Mesothelial cell of epicardium (in vitro differentiated cells): ENCODE measurements at regions not wholly inside any gene's neighbourhood (a gene's known extent, or its start where the extent isn't known, plus 50 kb on each side); places are given as distances from the start of the nearest gene placed in this dataset.

ENCODE experiments used
- DNase-seq, 2 experiments: peaks; one replicate each; pipeline ENCODE4 v3.0.0; 2021; ENCODE audit warnings: low spot score in 2 of 2; ENCODE audit not compliant: unreplicated experiment in 2 of 2
- H3K27ac Mint-ChIP-seq: 2 replicates; pipeline ENCODE4 v1.8.0; 2021; ENCODE audit warnings: mixed read lengths
- H3K27me3 Mint-ChIP-seq: 2 replicates; pipeline ENCODE4 v1.8.0; 2021; ENCODE audit warnings: low read depth, mixed read lengths
- H3K36me3 Mint-ChIP-seq: 2 replicates; pipeline ENCODE4 v1.8.0; 2021; ENCODE audit warnings: mixed read lengths
- H3K4me1 Mint-ChIP-seq: 2 replicates; pipeline ENCODE4 v1.8.0; 2021; ENCODE audit warnings: mixed read lengths
- H3K4me3 Mint-ChIP-seq: 2 replicates; pipeline ENCODE4 v1.8.0; 2021; ENCODE audit warnings: mild to moderate bottlenecking, moderate library complexity, mixed read lengths
- H3K9me3 Mint-ChIP-seq: 2 replicates; pipeline ENCODE4 v1.8.0; 2021; ENCODE audit warnings: mixed read lengths
- TF ChIP-seq, protein P1 (sequence below): fragments of 200-600 bp; sonication (generic); IDR thresholded peaks from one replicate; pipeline ENCODE4 v1.5.0; 2021; ENCODE audit warnings: antibody characterized with exemption; ENCODE audit not compliant: unreplicated experiment

DNA sequence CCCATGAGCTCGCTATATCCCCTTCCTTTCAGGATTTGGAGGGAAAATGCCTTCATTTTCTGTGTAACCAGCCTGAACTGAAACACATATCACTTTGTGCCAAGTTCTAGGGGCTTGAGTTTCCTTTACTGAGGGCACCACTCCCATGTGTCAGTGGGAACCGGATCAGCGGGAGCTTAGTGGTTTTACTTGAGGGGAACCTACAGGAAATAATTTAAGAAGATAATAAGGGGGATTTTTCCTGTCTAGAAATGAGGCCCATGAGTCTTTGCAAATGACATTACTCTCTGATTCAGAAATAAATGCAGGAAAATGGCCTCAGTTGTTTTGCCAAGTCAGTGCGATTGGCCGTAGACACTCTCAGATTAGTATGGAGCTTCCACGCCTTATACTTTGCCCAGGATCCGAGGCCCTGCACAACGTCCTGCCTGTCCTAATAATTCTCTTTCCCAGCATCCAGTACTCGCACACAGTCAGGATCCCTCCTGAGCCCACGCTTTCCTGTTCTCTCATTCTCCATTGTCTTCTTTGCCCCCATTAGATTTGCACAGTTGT lies 86.4 kb upstream of the LYZL1 start:
- Mint-ChIP-seq H3K4me3 (no peak overlapping the region), H3K4me1 (peaks cover 71% of the 10 kb centered on the region), H3K36me3 (no peaks in the 10 kb centered on the region), H3K9me3 (no peaks in the 10 kb centered on the region), H3K27me3 (no peaks in the 10 kb centered on the region), H3K27ac (peak overlapping the region; percentile 96)
- TF ChIP-seq, protein P1, sequence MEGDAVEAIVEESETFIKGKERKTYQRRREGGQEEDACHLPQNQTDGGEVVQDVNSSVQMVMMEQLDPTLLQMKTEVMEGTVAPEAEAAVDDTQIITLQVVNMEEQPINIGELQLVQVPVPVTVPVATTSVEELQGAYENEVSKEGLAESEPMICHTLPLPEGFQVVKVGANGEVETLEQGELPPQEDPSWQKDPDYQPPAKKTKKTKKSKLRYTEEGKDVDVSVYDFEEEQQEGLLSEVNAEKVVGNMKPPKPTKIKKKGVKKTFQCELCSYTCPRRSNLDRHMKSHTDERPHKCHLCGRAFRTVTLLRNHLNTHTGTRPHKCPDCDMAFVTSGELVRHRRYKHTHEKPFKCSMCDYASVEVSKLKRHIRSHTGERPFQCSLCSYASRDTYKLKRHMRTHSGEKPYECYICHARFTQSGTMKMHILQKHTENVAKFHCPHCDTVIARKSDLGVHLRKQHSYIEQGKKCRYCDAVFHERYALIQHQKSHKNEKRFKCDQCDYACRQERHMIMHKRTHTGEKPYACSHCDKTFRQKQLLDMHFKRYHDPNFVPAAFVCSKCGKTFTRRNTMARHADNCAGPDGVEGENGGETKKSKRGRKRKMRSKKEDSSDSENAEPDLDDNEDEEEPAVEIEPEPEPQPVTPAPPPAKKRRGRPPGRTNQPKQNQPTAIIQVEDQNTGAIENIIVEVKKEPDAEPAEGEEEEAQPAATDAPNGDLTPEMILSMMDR, result no peak
- DNase-seq, result no peak

DNA sequence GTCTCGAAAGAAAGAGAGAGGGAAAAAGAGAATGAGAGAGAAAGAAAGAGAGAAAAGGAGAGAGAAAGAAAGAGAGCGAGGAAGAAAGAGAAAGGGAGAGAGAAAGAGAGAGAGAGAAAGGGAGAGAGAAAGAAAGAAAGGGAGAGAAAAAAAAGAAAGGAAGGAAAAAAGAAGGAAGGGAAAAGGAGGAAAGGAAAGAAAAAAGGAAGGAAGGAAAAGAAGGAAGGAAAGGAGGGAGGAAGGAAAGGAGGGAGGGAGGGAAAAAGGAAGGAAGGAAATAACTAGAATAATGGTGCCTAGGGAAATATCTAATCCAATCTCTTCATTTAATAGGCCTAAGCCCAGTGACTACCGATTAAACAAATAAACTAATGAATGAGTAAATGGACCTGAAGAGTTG lies 85.4 kb upstream of the LYZL1 start:
- no peaks in the 10 kb centered on the region for H3K36me3 Mint-ChIP-seq
- peaks cover 81% of the 10 kb centered on the region for H3K4me1 Mint-ChIP-seq
- peak overlapping the region; percentile 96 for H3K27ac Mint-ChIP-seq
- peaks cover 6% of the 10 kb centered on the region for H3K9me3 Mint-ChIP-seq
- DNase-seq, result no peak
- H3K27me3 Mint-ChIP-seq, result no peaks in the 10 kb centered on the region
- TF ChIP-seq, protein P1, result no peak
- no peak overlapping the region for H3K4me3 Mint-ChIP-seq

DNA sequence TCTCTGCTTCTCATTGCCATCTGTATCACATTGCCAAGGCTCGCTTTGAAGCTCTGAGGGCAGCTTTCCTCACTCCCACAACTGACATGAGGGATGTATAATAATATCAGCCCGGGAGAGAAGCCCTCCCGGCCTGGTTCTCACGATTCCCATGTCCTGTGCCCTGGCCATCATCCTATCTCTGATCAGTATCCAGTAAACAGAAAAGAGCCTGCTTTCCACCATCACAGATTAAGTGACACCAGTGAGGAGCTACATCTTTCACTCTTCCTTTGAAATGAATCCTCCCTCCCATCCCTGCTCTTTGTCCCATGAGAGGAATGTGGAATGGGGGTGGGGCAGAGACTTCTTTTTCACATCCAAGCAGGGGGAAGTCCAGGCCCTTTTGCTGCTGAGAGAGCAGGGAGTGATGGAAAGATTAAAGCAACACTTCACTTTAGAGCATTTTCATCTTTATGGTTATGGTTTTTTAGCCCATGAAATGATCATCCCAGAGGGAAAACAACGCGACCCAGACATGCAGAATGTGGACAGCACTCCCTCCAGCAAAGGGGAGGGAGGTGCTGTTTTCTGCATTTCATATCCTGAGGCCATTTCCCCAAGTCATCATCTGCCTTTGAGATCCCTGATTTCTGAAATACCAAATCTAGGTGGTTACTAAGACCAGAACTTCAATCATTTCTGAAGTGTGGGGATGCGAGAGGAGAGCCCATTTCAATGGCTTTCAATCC lies 84.6 kb upstream of the LYZL1 start:
- Mint-ChIP-seq H3K27ac (peak overlapping the region; percentile 96), H3K9me3 (peaks cover 6% of the 10 kb centered on the region), H3K4me1 (peaks cover 83% of the 10 kb centered on the region), H3K4me3 (no peak overlapping the region), H3K36me3 (peaks cover 3% of the 10 kb centered on the region), H3K27me3 (no peaks in the 10 kb centered on the region)
- TF ChIP-seq, protein P1, result no peak
- no peak for DNase-seq

DNA sequence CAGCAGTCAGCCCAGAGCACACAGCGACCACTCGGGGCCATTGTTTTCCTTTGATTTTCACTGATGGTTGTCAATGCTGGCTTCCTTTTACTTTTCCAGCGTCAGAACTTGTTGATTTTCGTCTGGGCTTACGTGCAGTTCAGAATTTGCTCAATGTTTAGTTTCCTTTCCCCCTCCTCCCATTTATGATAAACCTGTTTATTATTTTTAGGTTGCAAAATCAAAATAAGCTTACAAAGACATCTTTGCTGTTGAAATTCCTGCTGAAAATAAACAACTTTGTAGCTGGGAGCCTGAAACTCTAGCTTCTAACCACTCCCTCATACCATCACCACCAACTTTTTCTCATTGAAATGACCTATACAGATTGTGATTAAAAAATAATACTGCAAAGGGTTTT lies 83.1 kb upstream of the LYZL1 start:
- peaks cover 13% of the 10 kb centered on the region for H3K9me3 Mint-ChIP-seq
- TF ChIP-seq, protein P1, result no peak
- no peaks in the 10 kb centered on the region for H3K27me3 Mint-ChIP-seq
- peaks cover 70% of the 10 kb centered on the region for H3K4me1 Mint-ChIP-seq
- peak overlapping the region; percentile 91 for H3K27ac Mint-ChIP-seq
- DNase-seq, result no peak
- H3K36me3 Mint-ChIP-seq, result peaks cover 9% of the 10 kb centered on the region
- H3K4me3 Mint-ChIP-seq, result no peak overlapping the region

DNA sequence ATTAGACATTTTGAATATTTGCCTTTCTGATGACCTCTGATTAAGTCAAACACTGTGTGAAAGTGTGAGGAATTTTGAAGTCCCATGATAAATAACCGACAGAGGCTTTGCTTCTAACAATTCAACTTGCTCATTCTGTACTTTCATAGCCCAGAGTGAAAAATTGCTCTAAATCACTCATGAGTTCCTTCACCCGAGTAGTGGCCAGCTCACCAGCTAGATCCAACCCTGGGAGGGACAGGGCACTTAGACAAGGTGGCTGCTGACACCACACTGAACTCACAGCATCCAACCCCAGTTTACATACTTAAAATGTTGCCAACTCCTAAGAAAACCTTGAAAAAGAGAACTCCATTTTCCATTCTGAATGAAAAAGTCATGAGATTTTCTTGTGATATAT lies 80.0 kb upstream of the LYZL1 start:
- Mint-ChIP-seq H3K36me3 (peaks cover 13% of the 10 kb centered on the region), H3K9me3 (peaks cover 19% of the 10 kb centered on the region), H3K27me3 (no peaks in the 10 kb centered on the region), H3K4me1 (peaks cover 41% of the 10 kb centered on the region), H3K4me3 (no peak overlapping the region), H3K27ac (peak overlapping the region; percentile 86)
- DNase-seq, result no peak
- TF ChIP-seq, protein P1, result no peak
